Peyer's patch (tissue), 4 donors: ENCODE measurements at regions not wholly inside any gene's neighbourhood (a gene's known extent, or its start where the extent isn't known, plus 50 kb on each side); places are given as distances from the start of the nearest gene placed in this dataset.

Experiments used
- DNase-seq, 3 donors: peaks; one replicate each; pipeline ENCODE4 v3.0.0-alpha.2; 2017 to 2019
- H3K27ac ChIP-seq, 4 donors: fragments of 200-600 bp; sonication (generic); one replicate each; pipeline ENCODE4 v1.5.1; 2016 to 2019
- H3K27me3 ChIP-seq, 2 donors: fragments of 200-600 bp; sonication (generic); one replicate each; pipeline ENCODE4 v1.5.1; 2019
- H3K36me3 ChIP-seq, 3 donors: fragments of 200-600 bp; sonication (generic); one replicate each; pipeline ENCODE4 v1.5.1; 2016 to 2019
- H3K4me1 ChIP-seq, 4 donors: fragments of 200-600 bp; sonication (generic); one replicate each; pipeline ENCODE4 v1.5.1; 2016 to 2019
- H3K4me3 ChIP-seq, 4 donors: fragments of 200-600 bp; sonication (generic); 1 replicate in 3 of 4; 2 replicates in 1 of 4; pipeline ENCODE4 v1.5.1; 2016 to 2019; ENCODE audit warnings: mild to moderate bottlenecking in 1 of 4
- H3K9me3 ChIP-seq, 4 donors: fragments of 200-600 bp; sonication (generic); one replicate each; pipeline ENCODE4 v1.5.1; 2016 to 2019; ENCODE audit warnings: mild to moderate bottlenecking in 1 of 4
- POLR2A ChIP-seq, 2 donors: fragments of 450-650 bp; IDR thresholded peaks; one replicate each; pipeline ENCODE4 v1.5.1; 2017; ENCODE audit warnings: antibody characterized with exemption in 2 of 2, mild to moderate bottlenecking in 2 of 2, moderate library complexity in 2 of 2
- TF ChIP-seq, protein P1 (sequence below), 6 experiments: fragments of 450-650 bp in 4 of 6; fragments of 200-600 bp in 2 of 6; sonication (generic) in 1 of 6; IDR thresholded peaks; one replicate each; pipeline ENCODE4 v1.5.1; 2017 to 2019; ENCODE audit warnings: antibody characterized with exemption in 6 of 6, mild to moderate bottlenecking in 3 of 6, moderate library complexity in 1 of 6

DNA sequence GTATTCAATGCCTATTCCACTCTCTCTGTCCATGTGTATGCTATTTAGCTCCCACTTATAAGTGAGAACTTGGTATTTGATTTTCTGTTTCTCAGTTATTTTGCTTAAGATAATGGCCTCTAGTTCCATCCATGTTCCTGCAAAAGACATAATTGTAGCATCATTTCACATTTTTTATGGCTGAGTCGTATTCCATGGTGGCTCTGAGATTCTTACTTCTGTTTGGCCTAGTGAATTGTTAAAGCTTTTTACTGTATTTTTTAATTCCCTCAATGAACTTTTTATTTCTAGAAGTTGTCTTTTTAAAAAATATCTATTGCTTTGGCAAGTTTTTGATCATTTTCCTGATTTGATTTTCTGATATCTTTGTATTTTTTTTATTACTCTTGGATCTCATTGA, 635.6 kb downstream of the PLA2G4A start:
- no peak for DNase-seq
- Histone ChIP-seq H3K27me3 (no peaks in the 10 kb centered on the region), H3K9me3 (peaks cover 0 to 10% (median 0%) of the 10 kb centered on the region in 4 donors), H3K4me3 (no peak overlapping the region), H3K36me3 (no peaks in the 10 kb centered on the region), H3K27ac (no peak overlapping the region), H3K4me1 (no peaks in the 10 kb centered on the region)
- no peak for TF ChIP-seq POLR2A (IDR thresholded peaks at IDR 0.05)
- TF ChIP-seq, protein P1, sequence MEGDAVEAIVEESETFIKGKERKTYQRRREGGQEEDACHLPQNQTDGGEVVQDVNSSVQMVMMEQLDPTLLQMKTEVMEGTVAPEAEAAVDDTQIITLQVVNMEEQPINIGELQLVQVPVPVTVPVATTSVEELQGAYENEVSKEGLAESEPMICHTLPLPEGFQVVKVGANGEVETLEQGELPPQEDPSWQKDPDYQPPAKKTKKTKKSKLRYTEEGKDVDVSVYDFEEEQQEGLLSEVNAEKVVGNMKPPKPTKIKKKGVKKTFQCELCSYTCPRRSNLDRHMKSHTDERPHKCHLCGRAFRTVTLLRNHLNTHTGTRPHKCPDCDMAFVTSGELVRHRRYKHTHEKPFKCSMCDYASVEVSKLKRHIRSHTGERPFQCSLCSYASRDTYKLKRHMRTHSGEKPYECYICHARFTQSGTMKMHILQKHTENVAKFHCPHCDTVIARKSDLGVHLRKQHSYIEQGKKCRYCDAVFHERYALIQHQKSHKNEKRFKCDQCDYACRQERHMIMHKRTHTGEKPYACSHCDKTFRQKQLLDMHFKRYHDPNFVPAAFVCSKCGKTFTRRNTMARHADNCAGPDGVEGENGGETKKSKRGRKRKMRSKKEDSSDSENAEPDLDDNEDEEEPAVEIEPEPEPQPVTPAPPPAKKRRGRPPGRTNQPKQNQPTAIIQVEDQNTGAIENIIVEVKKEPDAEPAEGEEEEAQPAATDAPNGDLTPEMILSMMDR (IDR thresholded peaks at IDR 0.05), result no peak

DNA sequence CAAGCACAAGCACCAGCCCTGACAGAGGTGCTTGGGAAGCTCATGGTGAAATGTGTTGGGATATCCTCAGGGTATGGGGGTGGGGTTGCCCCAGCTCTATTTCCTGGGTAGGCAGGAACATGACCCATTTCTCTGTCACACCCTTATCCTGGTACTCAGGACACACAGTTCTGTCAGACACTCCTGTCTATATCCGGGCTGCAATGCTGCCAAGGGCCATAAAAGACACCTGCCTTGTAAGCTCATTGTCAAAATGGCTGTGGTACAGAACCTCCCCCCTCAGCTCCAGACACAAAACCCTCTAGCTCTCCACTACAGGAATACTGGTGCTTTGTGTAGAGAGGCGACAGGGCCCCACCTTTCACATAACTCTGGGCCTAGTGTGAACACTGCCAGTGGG, 636.7 kb downstream of the PLA2G4A start:
- DNase-seq, result peak in 2 of 3 donors; percentile 56 to 60
- Histone ChIP-seq H3K27me3 (no peaks in the 10 kb centered on the region), H3K4me1 (no peaks in the 10 kb centered on the region), H3K9me3 (peaks cover 0 to 10% (median 0%) of the 10 kb centered on the region in 4 donors), H3K4me3 (no peak overlapping the region), H3K27ac (peak overlapping the region in 2 of 4 donors; percentile 48 to 59), H3K36me3 (no peaks in the 10 kb centered on the region)
- no peak for TF ChIP-seq POLR2A (IDR thresholded peaks at IDR 0.05)
- TF ChIP-seq, protein P1 (IDR thresholded peaks at IDR 0.05), result no peak

DNA sequence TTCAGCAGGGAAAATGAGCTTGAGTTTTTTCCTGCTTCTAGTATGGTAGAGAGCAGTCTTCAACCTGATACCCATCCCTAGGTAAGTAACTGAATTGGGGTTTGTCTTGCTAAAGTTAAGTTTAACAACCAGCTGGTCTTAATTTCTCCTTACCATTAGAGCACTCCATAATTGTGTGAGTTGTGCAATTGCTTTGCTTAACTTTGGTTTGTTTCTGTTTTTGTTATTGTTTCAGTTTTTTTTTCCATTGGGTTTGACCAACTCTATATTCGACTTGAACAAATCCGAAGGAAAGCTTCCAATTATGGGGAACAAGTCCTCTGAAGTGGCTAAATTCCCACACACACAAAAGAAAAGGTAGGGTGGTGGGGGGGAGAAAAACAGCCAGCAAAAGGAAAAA, 641.1 kb downstream of the PLA2G4A start:
- Histone ChIP-seq H3K27ac (no peak overlapping the region), H3K4me3 (no peak overlapping the region), H3K9me3 (peaks cover 0 to 3% (median 0%) of the 10 kb centered on the region in 4 donors), H3K36me3 (no peaks in the 10 kb centered on the region), H3K4me1 (no peaks in the 10 kb centered on the region), H3K27me3 (no peaks in the 10 kb centered on the region)
- DNase-seq, result no peak
- TF ChIP-seq, protein P1 (IDR thresholded peaks at IDR 0.05), result no peak
- TF ChIP-seq POLR2A (IDR thresholded peaks at IDR 0.05), result no peak

DNA sequence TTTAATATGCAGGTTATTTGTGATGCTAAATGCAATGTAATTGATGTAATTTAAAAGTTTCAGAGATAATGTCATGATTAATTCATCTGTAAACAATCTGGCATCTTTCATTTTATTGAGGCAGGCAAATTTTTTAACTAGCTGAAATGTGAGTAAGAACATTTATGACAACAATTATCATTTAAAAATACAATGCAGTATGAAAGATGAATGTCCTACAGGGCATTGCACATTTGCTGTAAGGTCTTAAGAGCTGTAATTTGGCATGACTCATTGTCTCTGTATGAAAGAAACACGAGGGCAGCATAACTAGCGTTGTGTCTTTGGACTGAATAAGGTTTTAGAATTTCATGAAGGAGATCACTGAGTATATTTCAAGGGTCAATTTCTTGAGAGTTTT, 642.8 kb downstream of the PLA2G4A start:
- no peaks in the 10 kb centered on the region for H3K9me3 ChIP-seq
- no peak for DNase-seq
- no peak overlapping the region for H3K4me3 ChIP-seq
- no peaks in the 10 kb centered on the region for H3K27me3 ChIP-seq
- TF ChIP-seq POLR2A (IDR thresholded peaks at IDR 0.05), result no peak
- TF ChIP-seq, protein P1 (IDR thresholded peaks at IDR 0.05), result no peak
- H3K4me1 ChIP-seq, result no peaks in the 10 kb centered on the region
- H3K36me3 ChIP-seq, result no peaks in the 10 kb centered on the region
- no peak overlapping the region for H3K27ac ChIP-seq

DNA sequence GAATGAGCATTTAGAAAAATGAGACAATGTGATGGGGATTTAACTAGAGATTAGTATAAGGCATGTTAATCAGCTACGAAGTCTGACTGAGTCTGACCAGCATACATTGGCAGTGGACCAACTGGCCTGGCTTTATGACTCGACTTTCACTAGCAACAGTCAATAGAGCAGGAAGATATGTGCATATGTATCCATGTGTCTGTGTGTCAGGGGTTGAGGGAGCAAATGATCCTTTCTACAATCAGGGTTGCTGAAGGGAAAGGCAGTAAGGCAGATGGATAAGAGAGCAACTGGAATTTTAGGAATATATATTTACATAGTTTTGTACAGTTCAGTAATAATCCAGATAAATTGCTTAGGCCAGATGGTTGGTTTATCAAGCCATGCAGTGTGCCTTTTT, 645.6 kb downstream of the PLA2G4A start:
- Histone ChIP-seq H3K4me3 (no peak overlapping the region), H3K27ac (no peak overlapping the region)
- DNase-seq, result no peak

More for the DNA sequence above, 645.6 kb downstream of the PLA2G4A start:
- no peaks in the 10 kb centered on the region for H3K9me3 ChIP-seq
- H3K4me1 ChIP-seq, result no peaks in the 10 kb centered on the region
- TF ChIP-seq POLR2A (IDR thresholded peaks at IDR 0.05), result no peak
- TF ChIP-seq, protein P1 (IDR thresholded peaks at IDR 0.05), result no peak
- no peaks in the 10 kb centered on the region for H3K27me3 ChIP-seq
- H3K36me3 ChIP-seq, result no peaks in the 10 kb centered on the region
